Astrocyte (in vitro differentiated cells and primary cell): ENCODE measurements at regions not wholly inside any gene's neighbourhood (a gene's known extent, or its start where the extent isn't known, plus 50 kb on each side); places are given as distances from the start of the nearest gene placed in this dataset.
A peak's percentile ranks its signal among the peaks of the same experiment; 100 is the strongest.

ENCODE experiments used
- DNase-seq: peaks from one replicate; pipeline ENCODE4 v3.0.0-alpha.2; 2010; ENCODE audit warnings: low read depth
- FAIRE-seq: peaks from 2 replicates; lab custom pipeline; 2011; peaks lifted over from hg19 to GRCh38; lab: Jason Lieb, UNC
- H2AFZ ChIP-seq: 2 replicates; pipeline ENCODE4 v1.6.0; 2012; ENCODE audit warnings: low read depth, low read length, inconsistent platforms
- H3K27ac ChIP-seq: 2 replicates; pipeline ENCODE4 v1.5.1; 2011; ENCODE audit warnings: low read depth, low read length, inconsistent platforms
- H3K27me3 ChIP-seq: 2 replicates; pipeline ENCODE4 v1.6.0; 2011; ENCODE audit warnings: low read length, inconsistent platforms; ENCODE audit not compliant: insufficient read depth
- H3K36me3 ChIP-seq: 2 replicates; pipeline ENCODE4 v1.5.1; 2011; ENCODE audit warnings: low read length, inconsistent platforms; ENCODE audit not compliant: insufficient read depth
- H3K4me1 ChIP-seq: 2 replicates; pipeline ENCODE4 v1.5.1; 2011; ENCODE audit warnings: low read length, inconsistent platforms; ENCODE audit not compliant: insufficient read depth
- H3K4me2 ChIP-seq: 2 replicates; pipeline ENCODE4 v1.6.0; 2012; ENCODE audit warnings: low read length, inconsistent platforms
- H3K4me3 ChIP-seq: 2 replicates; pipeline ENCODE4 v1.5.1; 2011; ENCODE audit warnings: low read depth, mild to moderate bottlenecking, low read length, inconsistent platforms; ENCODE audit not compliant: insufficient read depth
- H3K79me2 ChIP-seq: 2 replicates; pipeline ENCODE4 v1.6.0; 2012; ENCODE audit warnings: mild to moderate bottlenecking, low read length, inconsistent platforms; ENCODE audit not compliant: insufficient read depth
- H3K9ac ChIP-seq: 2 replicates; pipeline ENCODE4 v1.6.0; 2012; ENCODE audit warnings: mild to moderate bottlenecking, low read length, inconsistent platforms
- H3K9me3 ChIP-seq: 2 replicates; pipeline ENCODE4 v1.5.1; 2012; ENCODE audit warnings: low read depth, mild to moderate bottlenecking, low read length, inconsistent platforms; ENCODE audit not compliant: insufficient read depth
- H4K20me1 ChIP-seq: 2 replicates; pipeline ENCODE4 v1.6.0; 2012; ENCODE audit warnings: low read length, inconsistent platforms; ENCODE audit not compliant: insufficient read depth
- H3K27ac Mint-ChIP-seq: one replicate; pipeline ENCODE4 v1.8.0; 2021; ENCODE audit warnings: mild to moderate bottlenecking, mixed read lengths; ENCODE audit not compliant: unreplicated experiment
- H3K27me3 Mint-ChIP-seq: one replicate; pipeline ENCODE4 v1.8.0; 2021; ENCODE audit warnings: low read depth, mixed read lengths; ENCODE audit not compliant: unreplicated experiment
- H3K36me3 Mint-ChIP-seq: one replicate; pipeline ENCODE4 v1.8.0; 2021; ENCODE audit warnings: low read depth, mixed read lengths; ENCODE audit not compliant: unreplicated experiment
- H3K4me1 Mint-ChIP-seq: one replicate; pipeline ENCODE4 v1.8.0; 2021; ENCODE audit warnings: low read depth, mixed read lengths; ENCODE audit not compliant: unreplicated experiment
- H3K4me3 Mint-ChIP-seq: one replicate; pipeline ENCODE4 v1.8.0; 2021; ENCODE audit warnings: mild to moderate bottlenecking, moderate library complexity, mixed read lengths; ENCODE audit not compliant: unreplicated experiment
- H3K9me3 Mint-ChIP-seq: one replicate; pipeline ENCODE4 v1.8.0; 2021; ENCODE audit warnings: mild to moderate bottlenecking, mixed read lengths; ENCODE audit not compliant: unreplicated experiment
- CTCF ChIP-seq: IDR thresholded peaks from 2 replicates; pipeline ENCODE4 v1.5.1; 2011; ENCODE audit warnings: low read depth, mild to moderate bottlenecking, inconsistent platforms, low read length, moderate library complexity; ENCODE audit not compliant: insufficient read depth
- EZH2 ChIP-seq: IDR thresholded peaks from 2 replicates; pipeline ENCODE4 v1.6.1; 2012; ENCODE audit warnings: mild to moderate bottlenecking, low read length, inconsistent platforms; ENCODE audit not compliant: insufficient read depth

GRCh38 chr14:61928701-61929100 is 166.5 kb downstream of the SNAPC1 start:
- H3K27ac ChIP-seq: no peak overlapping the region
- H3K4me1 ChIP-seq: peaks cover 28% of the 10 kb centered on the region
- Mint-ChIP-seq H3K27ac (peak overlapping the region; percentile 38), H3K4me1 (peaks cover 33% of the 10 kb centered on the region), H3K4me3 (peak overlapping the region; percentile 34), H3K27me3 (no peaks in the 10 kb centered on the region), H3K9me3 (no peaks in the 10 kb centered on the region), H3K36me3 (no peaks in the 10 kb centered on the region)
- TF ChIP-seq CTCF: no peak
- TF ChIP-seq EZH2: no peak
- no peak overlapping the region for H3K9ac ChIP-seq
- no peak overlapping the region for H3K4me3 ChIP-seq
- H3K27me3 ChIP-seq: no peaks in the 10 kb centered on the region
- FAIRE-seq: no peak
- H3K4me2 ChIP-seq: peak overlapping the region; percentile 76
- no peak overlapping the region for H2AFZ ChIP-seq
- H3K9me3 ChIP-seq: no peaks in the 10 kb centered on the region
- no peaks in the 10 kb centered on the region for H3K36me3 ChIP-seq
- no peaks in the 10 kb centered on the region for H3K79me2 ChIP-seq
- H4K20me1 ChIP-seq: no peaks in the 10 kb centered on the region
- no peak for DNase-seq

- Histone ChIP-seq H3K4me3 (no peak overlapping the region), H3K27ac (no peak overlapping the region), H3K9ac (no peak overlapping the region), H3K4me1 (peaks cover 30% of the 10 kb centered on the region), H4K20me1 (no peaks in the 10 kb centered on the region), H2AFZ (no peak overlapping the region), H3K4me2 (no peak overlapping the region), H3K36me3 (no peaks in the 10 kb centered on the region), H3K27me3 (no peaks in the 10 kb centered on the region), H3K79me2 (no peaks in the 10 kb centered on the region), H3K9me3 (no peaks in the 10 kb centered on the region)
- DNase-seq (no peak), FAIRE-seq (no peak)
- H3K9me3 Mint-ChIP-seq: no peaks in the 10 kb centered on the region
- no peak overlapping the region for H3K27ac Mint-ChIP-seq
- H3K36me3 Mint-ChIP-seq: no peaks in the 10 kb centered on the region
- H3K4me3 Mint-ChIP-seq: no peak overlapping the region
- H3K27me3 Mint-ChIP-seq: no peaks in the 10 kb centered on the region
- TF ChIP-seq EZH2: no peak
- no peak for TF ChIP-seq CTCF
- peaks cover 38% of the 10 kb centered on the region for H3K4me1 Mint-ChIP-seq
Measured at GRCh38 chr14:61929651-61930050, 167.4 kb downstream of the SNAPC1 start.

- no peak for DNase-seq
Measured at GRCh38 chr14:61930101-61930857, 168.1 kb downstream of the SNAPC1 start.

More at GRCh38 chr14:61930101-61930857, 168.1 kb downstream of the SNAPC1 start:
- no peak overlapping the region for H3K4me2 ChIP-seq
- no peak overlapping the region for H3K27ac ChIP-seq
- no peaks in the 10 kb centered on the region for H3K27me3 ChIP-seq
- Mint-ChIP-seq H3K4me3 (no peak overlapping the region), H3K4me1 (peaks cover 35% of the 10 kb centered on the region), H3K36me3 (no peaks in the 10 kb centered on the region), H3K27me3 (no peaks in the 10 kb centered on the region), H3K9me3 (no peaks in the 10 kb centered on the region), H3K27ac (no peak overlapping the region)
- H3K79me2 ChIP-seq: no peaks in the 10 kb centered on the region
- H3K9me3 ChIP-seq: no peaks in the 10 kb centered on the region
- H2AFZ ChIP-seq: no peak overlapping the region
- H3K36me3 ChIP-seq: no peaks in the 10 kb centered on the region
- no peaks in the 10 kb centered on the region for H4K20me1 ChIP-seq
- H3K9ac ChIP-seq: no peak overlapping the region
- H3K4me3 ChIP-seq: no peak overlapping the region
- peaks cover 31% of the 10 kb centered on the region for H3K4me1 ChIP-seq
- no peak for FAIRE-seq
- TF ChIP-seq CTCF: no peak
- no peak for TF ChIP-seq EZH2
